Astrocyte (in vitro differentiated cells and primary cell): ENCODE measurements at regions not wholly inside any gene's neighbourhood (a gene's known extent, or its start where the extent isn't known, plus 50 kb on each side); places are given as distances from the start of the nearest gene placed in this dataset.

Experiments used
- DNase-seq: peaks from one replicate; pipeline ENCODE4 v3.0.0-alpha.2; 2010; ENCODE audit warnings: low read depth
- FAIRE-seq: peaks from 2 replicates; lab custom pipeline; 2011; peaks lifted over from hg19 to GRCh38; lab: Jason Lieb, UNC
- H2AFZ ChIP-seq: 2 replicates; pipeline ENCODE4 v1.6.0; 2012; ENCODE audit warnings: low read depth, low read length, inconsistent platforms
- H3K27ac ChIP-seq: 2 replicates; pipeline ENCODE4 v1.5.1; 2011; ENCODE audit warnings: low read depth, low read length, inconsistent platforms
- H3K27me3 ChIP-seq: 2 replicates; pipeline ENCODE4 v1.6.0; 2011; ENCODE audit warnings: low read length, inconsistent platforms; ENCODE audit not compliant: insufficient read depth
- H3K36me3 ChIP-seq: 2 replicates; pipeline ENCODE4 v1.5.1; 2011; ENCODE audit warnings: low read length, inconsistent platforms; ENCODE audit not compliant: insufficient read depth
- H3K4me1 ChIP-seq: 2 replicates; pipeline ENCODE4 v1.5.1; 2011; ENCODE audit warnings: low read length, inconsistent platforms; ENCODE audit not compliant: insufficient read depth
- H3K4me2 ChIP-seq: 2 replicates; pipeline ENCODE4 v1.6.0; 2012; ENCODE audit warnings: low read length, inconsistent platforms
- H3K4me3 ChIP-seq: 2 replicates; pipeline ENCODE4 v1.5.1; 2011; ENCODE audit warnings: low read depth, mild to moderate bottlenecking, low read length, inconsistent platforms; ENCODE audit not compliant: insufficient read depth
- H3K79me2 ChIP-seq: 2 replicates; pipeline ENCODE4 v1.6.0; 2012; ENCODE audit warnings: mild to moderate bottlenecking, low read length, inconsistent platforms; ENCODE audit not compliant: insufficient read depth
- H3K9ac ChIP-seq: 2 replicates; pipeline ENCODE4 v1.6.0; 2012; ENCODE audit warnings: mild to moderate bottlenecking, low read length, inconsistent platforms
- H3K9me3 ChIP-seq: 2 replicates; pipeline ENCODE4 v1.5.1; 2012; ENCODE audit warnings: low read depth, mild to moderate bottlenecking, low read length, inconsistent platforms; ENCODE audit not compliant: insufficient read depth
- H4K20me1 ChIP-seq: 2 replicates; pipeline ENCODE4 v1.6.0; 2012; ENCODE audit warnings: low read length, inconsistent platforms; ENCODE audit not compliant: insufficient read depth
- H3K27ac Mint-ChIP-seq: one replicate; pipeline ENCODE4 v1.8.0; 2021; ENCODE audit warnings: mild to moderate bottlenecking, mixed read lengths; ENCODE audit not compliant: unreplicated experiment
- H3K27me3 Mint-ChIP-seq: one replicate; pipeline ENCODE4 v1.8.0; 2021; ENCODE audit warnings: low read depth, mixed read lengths; ENCODE audit not compliant: unreplicated experiment
- H3K36me3 Mint-ChIP-seq: one replicate; pipeline ENCODE4 v1.8.0; 2021; ENCODE audit warnings: low read depth, mixed read lengths; ENCODE audit not compliant: unreplicated experiment
- H3K4me1 Mint-ChIP-seq: one replicate; pipeline ENCODE4 v1.8.0; 2021; ENCODE audit warnings: low read depth, mixed read lengths; ENCODE audit not compliant: unreplicated experiment
- H3K4me3 Mint-ChIP-seq: one replicate; pipeline ENCODE4 v1.8.0; 2021; ENCODE audit warnings: mild to moderate bottlenecking, moderate library complexity, mixed read lengths; ENCODE audit not compliant: unreplicated experiment
- H3K9me3 Mint-ChIP-seq: one replicate; pipeline ENCODE4 v1.8.0; 2021; ENCODE audit warnings: mild to moderate bottlenecking, mixed read lengths; ENCODE audit not compliant: unreplicated experiment
- EZH2 ChIP-seq: IDR thresholded peaks from 2 replicates; pipeline ENCODE4 v1.6.1; 2012; ENCODE audit warnings: mild to moderate bottlenecking, low read length, inconsistent platforms; ENCODE audit not compliant: insufficient read depth
- TF ChIP-seq, protein P1 (sequence below): IDR thresholded peaks from 2 replicates; pipeline ENCODE4 v1.5.1; 2011; ENCODE audit warnings: low read depth, mild to moderate bottlenecking, inconsistent platforms, low read length, moderate library complexity; ENCODE audit not compliant: insufficient read depth

- H3K27ac ChIP-seq: no peak overlapping the region
- H2AFZ ChIP-seq: no peak overlapping the region
- H3K4me1 Mint-ChIP-seq: peaks cover 8% of the 10 kb centered on the region
- no peaks in the 10 kb centered on the region for H3K27me3 ChIP-seq
- no peaks in the 10 kb centered on the region for H3K36me3 ChIP-seq
- no peaks in the 10 kb centered on the region for H4K20me1 ChIP-seq
- DNase-seq (no peak), FAIRE-seq (no peak)
- no peaks in the 10 kb centered on the region for H3K79me2 ChIP-seq
- no peaks in the 10 kb centered on the region for H3K36me3 Mint-ChIP-seq
- no peak overlapping the region for H3K9ac ChIP-seq
- H3K4me3 Mint-ChIP-seq: no peak overlapping the region
- no peaks in the 10 kb centered on the region for H3K27me3 Mint-ChIP-seq
- no peaks in the 10 kb centered on the region for H3K4me1 ChIP-seq
- peaks cover 2% of the 10 kb centered on the region for H3K9me3 Mint-ChIP-seq
- no peak overlapping the region for H3K4me2 ChIP-seq
- H3K4me3 ChIP-seq: no peak overlapping the region
- H3K9me3 ChIP-seq: no peaks in the 10 kb centered on the region
- TF ChIP-seq EZH2: no peak
- TF ChIP-seq, protein P1, sequence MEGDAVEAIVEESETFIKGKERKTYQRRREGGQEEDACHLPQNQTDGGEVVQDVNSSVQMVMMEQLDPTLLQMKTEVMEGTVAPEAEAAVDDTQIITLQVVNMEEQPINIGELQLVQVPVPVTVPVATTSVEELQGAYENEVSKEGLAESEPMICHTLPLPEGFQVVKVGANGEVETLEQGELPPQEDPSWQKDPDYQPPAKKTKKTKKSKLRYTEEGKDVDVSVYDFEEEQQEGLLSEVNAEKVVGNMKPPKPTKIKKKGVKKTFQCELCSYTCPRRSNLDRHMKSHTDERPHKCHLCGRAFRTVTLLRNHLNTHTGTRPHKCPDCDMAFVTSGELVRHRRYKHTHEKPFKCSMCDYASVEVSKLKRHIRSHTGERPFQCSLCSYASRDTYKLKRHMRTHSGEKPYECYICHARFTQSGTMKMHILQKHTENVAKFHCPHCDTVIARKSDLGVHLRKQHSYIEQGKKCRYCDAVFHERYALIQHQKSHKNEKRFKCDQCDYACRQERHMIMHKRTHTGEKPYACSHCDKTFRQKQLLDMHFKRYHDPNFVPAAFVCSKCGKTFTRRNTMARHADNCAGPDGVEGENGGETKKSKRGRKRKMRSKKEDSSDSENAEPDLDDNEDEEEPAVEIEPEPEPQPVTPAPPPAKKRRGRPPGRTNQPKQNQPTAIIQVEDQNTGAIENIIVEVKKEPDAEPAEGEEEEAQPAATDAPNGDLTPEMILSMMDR: no peak
- no peak overlapping the region for H3K27ac Mint-ChIP-seq
Measured at GRCh38 chr4:163592212-163592611, 97.7 kb downstream of the TMA16 start.

DNA sequence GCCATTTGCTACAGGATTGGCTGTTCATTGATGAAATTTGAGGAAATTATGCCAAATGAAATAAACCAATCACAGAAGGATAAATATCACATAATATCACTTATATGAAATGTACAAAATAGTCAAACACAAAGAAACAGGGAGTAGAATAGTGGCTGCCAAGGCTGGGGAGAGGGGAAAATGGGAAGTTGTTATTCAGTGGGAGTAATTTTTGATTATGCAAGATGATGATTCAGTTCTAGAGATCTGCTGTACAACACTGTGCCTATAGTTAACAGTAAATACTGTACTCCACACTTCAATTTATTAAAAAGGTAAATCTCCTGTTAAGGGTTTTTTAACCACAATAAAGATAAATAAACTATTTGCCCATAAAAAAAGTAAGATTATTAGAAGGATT is 101.1 kb downstream of the TMA16 start:
- no peak for TF ChIP-seq EZH2
- TF ChIP-seq, protein P1: no peak
- Mint-ChIP-seq H3K4me1 (peaks cover 7% of the 10 kb centered on the region), H3K9me3 (no peaks in the 10 kb centered on the region), H3K36me3 (no peaks in the 10 kb centered on the region), H3K4me3 (no peak overlapping the region), H3K27ac (no peak overlapping the region), H3K27me3 (no peaks in the 10 kb centered on the region)
- no peak overlapping the region for H3K27ac ChIP-seq
- H3K4me3 ChIP-seq: no peak overlapping the region
- H3K27me3 ChIP-seq: no peaks in the 10 kb centered on the region
- H3K79me2 ChIP-seq: no peaks in the 10 kb centered on the region
- no peaks in the 10 kb centered on the region for H3K36me3 ChIP-seq
- H2AFZ ChIP-seq: no peak overlapping the region
- FAIRE-seq: no peak
- no peaks in the 10 kb centered on the region for H3K9me3 ChIP-seq
- DNase-seq: no peak
- H3K4me1 ChIP-seq: no peaks in the 10 kb centered on the region
- no peak overlapping the region for H3K9ac ChIP-seq
- no peaks in the 10 kb centered on the region for H4K20me1 ChIP-seq
- H3K4me2 ChIP-seq: no peak overlapping the region

- Mint-ChIP-seq H3K27me3 (no peaks in the 10 kb centered on the region), H3K9me3 (no peaks in the 10 kb centered on the region), H3K27ac (no peak overlapping the region), H3K4me1 (no peaks in the 10 kb centered on the region), H3K36me3 (no peaks in the 10 kb centered on the region), H3K4me3 (no peak overlapping the region)
- Histone ChIP-seq H3K4me1 (no peaks in the 10 kb centered on the region), H3K36me3 (no peaks in the 10 kb centered on the region), H3K4me3 (no peak overlapping the region), H3K27me3 (no peaks in the 10 kb centered on the region), H3K27ac (no peak overlapping the region), H3K9me3 (no peaks in the 10 kb centered on the region), H3K9ac (no peak overlapping the region), H2AFZ (no peak overlapping the region), H4K20me1 (no peaks in the 10 kb centered on the region), H3K79me2 (no peaks in the 10 kb centered on the region), H3K4me2 (no peak overlapping the region)
- FAIRE-seq: no peak
- TF ChIP-seq, protein P1: no peak
- TF ChIP-seq EZH2: no peak
- DNase-seq: no peak
Measured at GRCh38 chr4:163598028-163598427, 103.5 kb downstream of the TMA16 start.
